Right lobe of liver (tissue), 6 donors: ENCODE measurements at regions not wholly inside any gene's neighbourhood (a gene's known extent, or its start where the extent isn't known, plus 50 kb on each side); places are given as distances from the start of the nearest gene placed in this dataset.

Source experiments
- ATAC-seq, 4 donors: fragments of 200-7000 bp; cut with Tn5 transposase; one replicate each; pipeline ENCODE4 v1.9.1; 2020; ENCODE audit warnings: mild to moderate bottlenecking in 4 of 4, moderate library complexity in 4 of 4
- DNase-seq, 3 donors: peaks; one replicate each; pipeline ENCODE4 v3.0.0-alpha.2; 2020
- H3K27ac ChIP-seq, 3 donors: fragments of 200-600 bp; one replicate each; pipeline ENCODE4 v1.8.0; 2022
- H3K27me3 ChIP-seq, 2 donors: fragments of 200-600 bp; one replicate each; pipeline ENCODE4 v1.8.0; 2022
- H3K36me3 ChIP-seq, 4 donors: fragments of 200-600 bp; sonication (generic) in 1 of 4; one replicate each; pipeline versions ENCODE4 v1.5.1 to v1.8.0; 2017 to 2022; ENCODE audit warnings: control low read depth in 1 of 4
- H3K4me1 ChIP-seq, 4 donors: fragments of 200-600 bp; sonication (generic) in 1 of 4; one replicate each; pipeline versions ENCODE4 v1.5.1 to v1.8.0; 2017 to 2022; ENCODE audit warnings: control low read depth in 1 of 4
- H3K4me3 ChIP-seq, 3 donors: fragments of 200-600 bp; one replicate each; pipeline ENCODE4 v1.8.0; 2022
- H3K9me3 ChIP-seq, 4 donors: fragments of 200-600 bp; sonication (generic) in 1 of 4; one replicate each; pipeline versions ENCODE4 v1.5.1 to v1.8.0; 2017 to 2022; ENCODE audit warnings: control low read depth in 1 of 4
- POLR2A ChIP-seq: fragments of 450-650 bp; IDR thresholded peaks from one replicate; pipeline ENCODE4 v1.6.1; 2017; ENCODE audit warnings: antibody characterized with exemption, mild to moderate bottlenecking
- WGBS: methylation state at CpG from one replicate; pipeline ENCODE4 v1.1.6; 2018; ENCODE audit warnings: low coverage, low lambda C conversion rate; ENCODE audit not compliant: insufficient coverage; ENCODE audit errors: missing lambda C conversion rate; 5-methylcytosine and 5-hydroxymethylcytosine counted together
- intact Hi-C, 2 donors: fragments of 100-400 bp; cut with DNase I; formaldehyde crosslinking; loops; one replicate each; pipeline versions ENCODE4 v1.11.2 to v1.14.1; 2022
- TF ChIP-seq, protein P1 (sequence below), 4 donors: fragments of 200-600 bp in 3 of 4; fragments of 450-650 bp in 1 of 4; IDR thresholded peaks; one replicate each; pipeline versions ENCODE4 v1.5.1 to v1.8.0; 2016 to 2022; ENCODE audit warnings: antibody characterized with exemption in 4 of 4, mild to moderate bottlenecking in 2 of 4
- donor health status: DM: no; HTN: yes; CAD: no.
- donor health status: DM: no; HTN: no; CAD: no.
- donor health status: DM: no; HTN: no; CAD: no.
- donor health status: DM: no; HTN: yes; CAD: no.
- donor health status: DM: no; HTN: yes; CAD: no.

GRCh38 chr2:39902103-39902502 lies 123.0 kb upstream of the THUMPD2 start:
- H3K27me3 ChIP-seq, result no peaks in the 10 kb centered on the region
- H3K4me3 ChIP-seq, result no peak overlapping the region
- H3K9me3 ChIP-seq, result no peaks in the 10 kb centered on the region
- intact Hi-C loops, result no loop called here
- H3K36me3 ChIP-seq, result no peaks in the 10 kb centered on the region
- no peak for DNase-seq
- H3K27ac ChIP-seq, result no peak overlapping the region
- H3K4me1 ChIP-seq, result no peaks in the 10 kb centered on the region
- TF ChIP-seq POLR2A, result no peak
- TF ChIP-seq, protein P1, sequence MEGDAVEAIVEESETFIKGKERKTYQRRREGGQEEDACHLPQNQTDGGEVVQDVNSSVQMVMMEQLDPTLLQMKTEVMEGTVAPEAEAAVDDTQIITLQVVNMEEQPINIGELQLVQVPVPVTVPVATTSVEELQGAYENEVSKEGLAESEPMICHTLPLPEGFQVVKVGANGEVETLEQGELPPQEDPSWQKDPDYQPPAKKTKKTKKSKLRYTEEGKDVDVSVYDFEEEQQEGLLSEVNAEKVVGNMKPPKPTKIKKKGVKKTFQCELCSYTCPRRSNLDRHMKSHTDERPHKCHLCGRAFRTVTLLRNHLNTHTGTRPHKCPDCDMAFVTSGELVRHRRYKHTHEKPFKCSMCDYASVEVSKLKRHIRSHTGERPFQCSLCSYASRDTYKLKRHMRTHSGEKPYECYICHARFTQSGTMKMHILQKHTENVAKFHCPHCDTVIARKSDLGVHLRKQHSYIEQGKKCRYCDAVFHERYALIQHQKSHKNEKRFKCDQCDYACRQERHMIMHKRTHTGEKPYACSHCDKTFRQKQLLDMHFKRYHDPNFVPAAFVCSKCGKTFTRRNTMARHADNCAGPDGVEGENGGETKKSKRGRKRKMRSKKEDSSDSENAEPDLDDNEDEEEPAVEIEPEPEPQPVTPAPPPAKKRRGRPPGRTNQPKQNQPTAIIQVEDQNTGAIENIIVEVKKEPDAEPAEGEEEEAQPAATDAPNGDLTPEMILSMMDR (IDR thresholded peaks at IDR 0.05), result no peak
- ATAC-seq, result no peak

- ATAC-seq (no peak), DNase-seq (no peak)
- H3K4me1 ChIP-seq, result no peaks in the 10 kb centered on the region
- H3K27me3 ChIP-seq, result no peaks in the 10 kb centered on the region
- TF ChIP-seq, protein P1 (IDR thresholded peaks at IDR 0.05), result no peak
- no peak for TF ChIP-seq POLR2A
- intact Hi-C loops, result no loop called here
- H3K9me3 ChIP-seq, result no peaks in the 10 kb centered on the region
- WGBS, result 47% methylated on average over 3 of the region's 3 CpGs
- no peaks in the 10 kb centered on the region for H3K36me3 ChIP-seq
- H3K4me3 ChIP-seq, result no peak overlapping the region
- no peak overlapping the region for H3K27ac ChIP-seq
Observed at GRCh38 chr2:39898934-39899333, 119.9 kb upstream of the THUMPD2 start.

- Histone ChIP-seq H3K4me1 (no peaks in the 10 kb centered on the region), H3K27ac (no peak overlapping the region), H3K36me3 (no peaks in the 10 kb centered on the region), H3K4me3 (no peak overlapping the region), H3K27me3 (no peaks in the 10 kb centered on the region), H3K9me3 (no peaks in the 10 kb centered on the region)
- intact Hi-C loops, result no loop called here
- 61% methylated on average over 5 of the region's 5 CpGs for WGBS
- DNase-seq, result no peak
- no peak for ATAC-seq
- TF ChIP-seq POLR2A, result no peak
- TF ChIP-seq, protein P1 (IDR thresholded peaks at IDR 0.05), result no peak
Observed at GRCh38 chr2:39897273-39897672, 118.2 kb upstream of the THUMPD2 start.

DNA sequence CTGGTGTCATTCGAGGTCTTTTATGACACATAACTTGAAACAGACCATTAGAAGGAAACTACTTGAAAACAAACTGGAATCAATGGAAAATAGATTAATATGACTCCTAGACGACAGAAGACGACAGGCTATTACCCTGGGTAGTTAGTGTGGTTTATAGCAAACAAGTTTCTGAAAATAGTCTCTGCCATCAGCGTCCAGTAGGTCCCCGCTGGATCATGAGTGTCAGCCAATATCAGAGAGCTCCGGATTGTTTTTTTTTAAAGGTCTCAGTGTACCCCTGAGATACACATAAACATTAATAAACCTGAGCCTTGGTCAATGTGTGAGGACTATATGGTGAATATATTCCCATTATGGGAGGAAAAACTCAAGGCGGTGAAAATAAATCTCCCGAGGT lies 115.0 kb upstream of the THUMPD2 start:
- Histone ChIP-seq H3K27me3 (no peaks in the 10 kb centered on the region), H3K4me3 (no peak overlapping the region), H3K36me3 (no peaks in the 10 kb centered on the region), H3K27ac (no peak overlapping the region), H3K4me1 (no peaks in the 10 kb centered on the region), H3K9me3 (no peaks in the 10 kb centered on the region)
- ATAC-seq, result no peak
- 72% methylated on average over 8 of the region's 8 CpGs for whole genome bisulfite sequencing
- TF ChIP-seq, protein P1 (IDR thresholded peaks at IDR 0.05), result no peak
- intact Hi-C loops, result no loop called here
- DNase-seq, result no peak

GRCh38 chr2:39893616-39894015 lies 114.6 kb upstream of the THUMPD2 start:
- ATAC-seq (no peak), DNase-seq (no peak)
- Histone ChIP-seq H3K36me3 (no peaks in the 10 kb centered on the region), H3K27ac (no peak overlapping the region), H3K9me3 (no peaks in the 10 kb centered on the region), H3K27me3 (no peaks in the 10 kb centered on the region), H3K4me1 (no peaks in the 10 kb centered on the region), H3K4me3 (no peak overlapping the region)
- WGBS, result 36% methylated on average over 4 of the region's 4 CpGs
- intact Hi-C loops, result no loop called here
- TF ChIP-seq, protein P1 (IDR thresholded peaks at IDR 0.05), result no peak
- TF ChIP-seq POLR2A, result no peak
